SK-N-SH treated with all-trans-retinoic acid at 6 μM for 48 hours (cell line): ENCODE measurements at regions not wholly inside any gene's neighbourhood (a gene's known extent, or its start where the extent isn't known, plus 50 kb on each side); places are given as distances from the start of the nearest gene placed in this dataset.

Source experiments
- ATAC-seq: fragments of 200-7000 bp; cut with Tn5 transposase; 3 replicates; pipeline ENCODE4 v1.9.1; 2020; ENCODE audit warnings: mild to moderate bottlenecking, moderate library complexity
- ARNTL ChIP-seq: fragments of 450-650 bp; formaldehyde crosslinking; IDR thresholded peaks from 2 replicates; pipeline ENCODE4 v1.5.0; 2020; ENCODE audit warnings: low read depth, mild to moderate bottlenecking, moderate library complexity, borderline replicate concordance
- BACH2 ChIP-seq: fragments of 250-450 bp; sonication (Bioruptor Pico); IDR thresholded peaks from 2 replicates; pipeline ENCODE4 v1.9.0; 2021; ENCODE audit warnings: mild to moderate bottlenecking, borderline replicate concordance
- CREB5 ChIP-seq: fragments of 250-450 bp; sonication (Bioruptor Pico); IDR thresholded peaks from 2 replicates; pipeline ENCODE4 v1.5.1; 2020; ENCODE audit warnings: low read depth, mild to moderate bottlenecking, moderate library complexity
- CSDC2 ChIP-seq: fragments of 250-450 bp; sonication (Bioruptor Pico); IDR thresholded peaks from 2 replicates; pipeline ENCODE4 v1.5.0; 2020; ENCODE audit warnings: mild to moderate bottlenecking, moderate library complexity
- CSRNP3 ChIP-seq: fragments of 250-450 bp; sonication (Bioruptor Pico); IDR thresholded peaks from 2 replicates; pipeline ENCODE4 v1.5.1; 2021; ENCODE audit warnings: mild to moderate bottlenecking, moderate library complexity
- ESRRG ChIP-seq: fragments of 250-450 bp; sonication (Bioruptor Pico); IDR thresholded peaks from 2 replicates; pipeline ENCODE4 v1.6.1; 2021; ENCODE audit warnings: mild to moderate bottlenecking
- GLIS3 ChIP-seq: fragments of 250-450 bp; sonication (Bioruptor Pico); IDR thresholded peaks from 2 replicates; pipeline ENCODE4 v1.5.0; 2020; ENCODE audit warnings: mild to moderate bottlenecking, moderate library complexity
- OSR1 ChIP-seq: fragments of 250-450 bp; sonication (Bioruptor Pico); IDR thresholded peaks from 2 replicates; pipeline ENCODE4 v1.8.0; 2022; ENCODE audit warnings: moderate library complexity, mild to moderate bottlenecking, inconsistent platforms
- PPARA ChIP-seq: fragments of 250-450 bp; sonication (Bioruptor Pico); IDR thresholded peaks from 2 replicates; pipeline ENCODE4 v1.5.0; 2020; ENCODE audit warnings: mild to moderate bottlenecking, borderline replicate concordance
- RARB ChIP-seq: fragments of 250-450 bp; sonication (Bioruptor Pico); IDR thresholded peaks from 2 replicates; pipeline ENCODE4 v1.8.0; 2021; ENCODE audit warnings: mild to moderate bottlenecking, moderate library complexity
- TCF4 ChIP-seq: fragments of 250-450 bp; sonication (Bioruptor Pico); IDR thresholded peaks from 2 replicates; pipeline ENCODE4 v1.8.0; 2021; ENCODE audit warnings: mild to moderate bottlenecking, moderate library complexity, borderline replicate concordance
- TOX ChIP-seq: fragments of 250-450 bp; sonication (Bioruptor Pico); IDR thresholded peaks from 2 replicates; pipeline ENCODE4 v1.8.0; 2021; ENCODE audit warnings: mild to moderate bottlenecking, moderate library complexity, borderline replicate concordance
- ZC3H10 ChIP-seq: fragments of 250-450 bp; sonication (Bioruptor Pico); IDR thresholded peaks from 2 replicates; pipeline ENCODE4 v1.5.1; 2021; ENCODE audit warnings: mild to moderate bottlenecking, moderate library complexity
- ZFP3 ChIP-seq: fragments of 250-450 bp; sonication (Bioruptor Pico); IDR thresholded peaks from 2 replicates; pipeline ENCODE4 v1.5.0; 2020; ENCODE audit warnings: mild to moderate bottlenecking, moderate library complexity
- ZFP30 ChIP-seq: fragments of 450-650 bp; formaldehyde crosslinking; IDR thresholded peaks from 2 replicates; pipeline ENCODE4 v1.5.0; 2022; ENCODE audit warnings: mild to moderate bottlenecking, moderate library complexity
- ZNF565 ChIP-seq: fragments of 450-650 bp; formaldehyde crosslinking; conservative IDR thresholded peaks from 2 replicates; pipeline ENCODE4 v1.5.0; 2020; ENCODE audit warnings: low read depth, mild to moderate bottlenecking, moderate library complexity
- ZNF70 ChIP-seq: fragments of 450-650 bp; formaldehyde crosslinking; IDR thresholded peaks from 2 replicates; pipeline ENCODE4 v1.5.0; 2020; ENCODE audit warnings: mild to moderate bottlenecking, moderate library complexity
- TF ChIP-seq, protein P1 (sequence below): fragments of 250-450 bp; sonication (Bioruptor Pico); IDR thresholded peaks from 2 replicates; pipeline ENCODE4 v1.8.0; 2021; ENCODE audit warnings: low read depth, mild to moderate bottlenecking, moderate library complexity, borderline replicate concordance
- TF ChIP-seq, protein P2 (sequence below): fragments of 250-450 bp; sonication (Bioruptor Pico); IDR thresholded peaks from 2 replicates; pipeline ENCODE4 v1.8.0; 2020; ENCODE audit warnings: mild to moderate bottlenecking, moderate library complexity, borderline replicate concordance

DNA sequence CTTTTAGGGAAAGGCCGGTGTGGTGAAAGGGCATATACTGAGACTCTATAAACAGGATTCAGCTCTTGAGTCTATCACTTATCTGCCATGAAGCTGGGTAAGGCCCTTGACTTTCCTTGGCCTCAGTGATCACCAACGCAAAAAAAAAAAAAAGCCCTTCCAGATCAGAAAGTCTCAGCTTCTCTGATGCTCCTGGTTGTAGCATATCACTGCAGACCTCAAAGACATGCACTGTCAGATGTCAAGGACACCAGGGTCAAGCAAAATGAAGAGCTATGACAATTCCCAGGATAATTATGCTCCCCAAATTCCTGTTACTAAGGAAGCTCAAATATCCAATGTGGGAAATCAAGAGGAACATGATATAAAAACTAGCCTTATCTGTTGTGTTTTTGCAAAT is 68.3 kb upstream of the IFNE start:
- TF ChIP-seq GLIS3 (no peak), ZNF565 (no peak), RARB (CRISPR knock-in tag) (no peak), CSRNP3 (CRISPR knock-in tag) (no peak), OSR1 (CRISPR knock-in tag) (no peak), TCF4 (no peak), CSDC2 (CRISPR knock-in tag) (no peak), ARNTL (CRISPR knock-in tag) (no peak), TOX (CRISPR knock-in tag) (no peak), ZFP30 (no peak), ESRRG (no peak), BACH2 (CRISPR knock-in tag) (no peak), ZNF70 (CRISPR knock-in tag) (no peak), PPARA (no peak)
- TF ChIP-seq, protein P1, sequence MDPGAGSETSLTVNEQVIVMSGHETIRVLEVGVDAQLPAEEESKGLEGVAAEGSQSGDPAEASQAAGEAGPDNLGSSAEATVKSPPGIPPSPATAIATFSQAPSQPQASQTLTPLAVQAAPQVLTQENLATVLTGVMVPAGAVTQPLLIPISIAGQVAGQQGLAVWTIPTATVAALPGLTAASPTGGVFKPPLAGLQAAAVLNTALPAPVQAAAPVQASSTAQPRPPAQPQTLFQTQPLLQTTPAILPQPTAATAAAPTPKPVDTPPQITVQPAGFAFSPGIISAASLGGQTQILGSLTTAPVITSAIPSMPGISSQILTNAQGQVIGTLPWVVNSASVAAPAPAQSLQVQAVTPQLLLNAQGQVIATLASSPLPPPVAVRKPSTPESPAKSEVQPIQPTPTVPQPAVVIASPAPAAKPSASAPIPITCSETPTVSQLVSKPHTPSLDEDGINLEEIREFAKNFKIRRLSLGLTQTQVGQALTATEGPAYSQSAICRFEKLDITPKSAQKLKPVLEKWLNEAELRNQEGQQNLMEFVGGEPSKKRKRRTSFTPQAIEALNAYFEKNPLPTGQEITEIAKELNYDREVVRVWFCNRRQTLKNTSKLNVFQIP, result no peak
- no peak for ATAC-seq

DNA sequence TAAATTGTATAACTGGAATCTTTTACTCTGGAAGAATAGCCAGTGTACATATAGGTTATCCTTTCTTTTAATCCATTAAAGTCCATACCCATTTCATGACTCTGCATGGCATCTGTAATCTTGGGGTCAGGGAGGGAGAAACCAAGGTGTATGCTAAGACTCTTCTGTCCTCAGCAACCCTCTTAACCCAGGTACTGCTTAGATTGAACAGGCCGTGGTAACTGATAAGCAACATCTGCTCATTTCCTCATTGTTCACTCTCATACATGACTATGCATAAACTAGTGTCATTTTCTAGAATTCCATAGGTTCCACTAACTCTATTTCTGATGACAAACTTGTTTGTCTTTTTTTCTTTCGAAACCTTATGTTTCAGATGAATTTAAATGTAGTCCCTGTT is 69.3 kb upstream of the IFNE start:
- TF ChIP-seq, protein P2, sequence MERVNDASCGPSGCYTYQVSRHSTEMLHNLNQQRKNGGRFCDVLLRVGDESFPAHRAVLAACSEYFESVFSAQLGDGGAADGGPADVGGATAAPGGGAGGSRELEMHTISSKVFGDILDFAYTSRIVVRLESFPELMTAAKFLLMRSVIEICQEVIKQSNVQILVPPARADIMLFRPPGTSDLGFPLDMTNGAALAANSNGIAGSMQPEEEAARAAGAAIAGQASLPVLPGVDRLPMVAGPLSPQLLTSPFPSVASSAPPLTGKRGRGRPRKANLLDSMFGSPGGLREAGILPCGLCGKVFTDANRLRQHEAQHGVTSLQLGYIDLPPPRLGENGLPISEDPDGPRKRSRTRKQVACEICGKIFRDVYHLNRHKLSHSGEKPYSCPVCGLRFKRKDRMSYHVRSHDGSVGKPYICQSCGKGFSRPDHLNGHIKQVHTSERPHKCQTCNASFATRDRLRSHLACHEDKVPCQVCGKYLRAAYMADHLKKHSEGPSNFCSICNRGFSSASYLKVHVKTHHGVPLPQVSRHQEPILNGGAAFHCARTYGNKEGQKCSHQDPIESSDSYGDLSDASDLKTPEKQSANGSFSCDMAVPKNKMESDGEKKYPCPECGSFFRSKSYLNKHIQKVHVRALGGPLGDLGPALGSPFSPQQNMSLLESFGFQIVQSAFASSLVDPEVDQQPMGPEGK (CRISPR knock-in tag), result no peak
- no peak for TF ChIP-seq CREB5 (CRISPR knock-in tag)
- no peak for TF ChIP-seq ZFP3 (CRISPR knock-in tag)
- no peak for TF ChIP-seq ESRRG
- TF ChIP-seq CSRNP3 (CRISPR knock-in tag), result no peak
- no peak for TF ChIP-seq BACH2 (CRISPR knock-in tag)
- TF ChIP-seq ZNF70 (CRISPR knock-in tag), result no peak
- no peak for TF ChIP-seq ZNF565
- TF ChIP-seq ZC3H10 (CRISPR knock-in tag), result no peak
- TF ChIP-seq, protein P1, result no peak
- TF ChIP-seq CSDC2 (CRISPR knock-in tag), result no peak
- no peak for TF ChIP-seq RARB (CRISPR knock-in tag)
- no peak for ATAC-seq

- no peak for ATAC-seq
- TF ChIP-seq ESRRG, result no peak
- TF ChIP-seq, all 23 proteins: peak for 0
Measured at GRCh38 chr9:21552244-21553170, 70.4 kb upstream of the IFNE start.
